SK-N-SH (cell line): ENCODE measurements at regions not wholly inside any gene's neighbourhood (a gene's known extent, or its start where the extent isn't known, plus 50 kb on each side); places are given as distances from the start of the nearest gene placed in this dataset.

Experiments
- CTCF ChIA-PET: fragments of 300-600, 350-600 bp; formaldehyde crosslinking; extraction: SDS; loops from one replicate; lab custom pipeline; 2021; lab: Yijun Ruan, JAX
- POLR2A ChIA-PET: fragments of 350-600 bp; sonication (Branson Sonifier 250); formaldehyde crosslinking; extraction: SDS; loops from one replicate; lab custom pipeline; 2020; ENCODE audit warnings: antibody characterized with exemption, inconsistent platforms; lab: Yijun Ruan, JAX
- DNase-seq: peaks from one replicate; pipeline ENCODE4 v3.0.0; 2012
- H2AFZ ChIP-seq: fragments of 200-600 bp; sonication (generic); 2 replicates; pipeline ENCODE4 v1.8.1; 2016; ENCODE audit warnings: antibody characterized with exemption, mild to moderate bottlenecking, low read depth
- H3F3A ChIP-seq: fragments of 200-600 bp; sonication (generic); replicated peaks from 2 replicates; pipeline ENCODE3; 2016; ENCODE audit warnings: antibody characterized with exemption, mild to moderate bottlenecking; ENCODE audit not compliant: insufficient read depth
- H3K27ac ChIP-seq, 2 experiments: fragments of 200-500 bp in 1 of 2; fragments of 200-600 bp in 1 of 2; sonication (Bioruptor generic) in 1 of 2; sonication (generic), shearing (Covaris generic) in 1 of 2; 2 replicates each; pipeline versions ENCODE4 v1.5.1 to v1.6.1; 2014 to 2016; ENCODE audit warnings: low read depth in 2 of 2, inconsistent platforms in 1 of 2, low read length in 1 of 2, mild to moderate bottlenecking in 1 of 2, mixed read lengths in 1 of 2
- H3K27me3 ChIP-seq: fragments of 200-600 bp; sonication (generic), shearing (Covaris generic); 2 replicates; pipeline ENCODE4 v1.6.1; 2016; ENCODE audit warnings: mixed run types; ENCODE audit not compliant: insufficient read depth
- H3K36me3 ChIP-seq, 2 experiments: fragments of 200-500 bp in 1 of 2; fragments of 200-600 bp in 1 of 2; sonication (Bioruptor generic) in 1 of 2; sonication (generic) in 1 of 2; replicated peaks in 1 of 2; 2 replicates each; pipeline versions ENCODE3 to v1.5.1; 2014 to 2016; ENCODE audit warnings: low read length in 1 of 2, mild to moderate bottlenecking in 1 of 2; ENCODE audit not compliant: insufficient read depth in 2 of 2, control insufficient read depth in 1 of 2
- H3K4me1 ChIP-seq, 2 experiments: fragments of 200-500 bp in 1 of 2; fragments of 200-600 bp in 1 of 2; sonication (Bioruptor generic) in 1 of 2; sonication (generic), shearing (Covaris generic) in 1 of 2; 2 replicates each; pipeline versions ENCODE4 v1.5.1 to v1.6.1; 2014 to 2016; ENCODE audit warnings: low read depth in 1 of 2, low read length in 1 of 2, mixed run types in 1 of 2; ENCODE audit not compliant: insufficient read depth in 2 of 2, control insufficient read depth in 1 of 2
- H3K4me2 ChIP-seq: fragments of 200-600 bp; sonication (generic), shearing (Covaris generic); 2 replicates; pipeline ENCODE4 v1.6.1; 2017; ENCODE audit warnings: mixed run types
- H3K4me3 ChIP-seq, 2 experiments: fragments of 200-500 bp in 1 of 2; fragments of 200-600 bp in 1 of 2; sonication (Bioruptor generic) in 1 of 2; sonication (generic), shearing (Covaris generic) in 1 of 2; 2 replicates each; pipeline versions ENCODE4 v1.5.1 to v1.8.1; 2014 to 2016; ENCODE audit warnings: low read depth in 2 of 2, inconsistent platforms in 1 of 2, low read length in 1 of 2, mild to moderate bottlenecking in 1 of 2, mixed read lengths in 1 of 2, moderate library complexity in 1 of 2
- H3K79me2 ChIP-seq: fragments of 200-600 bp; sonication (generic); 2 replicates; pipeline ENCODE4 v1.8.1; 2017; ENCODE audit warnings: mild to moderate bottlenecking; ENCODE audit not compliant: insufficient read depth
- H3K9ac ChIP-seq: fragments of 200-600 bp; sonication (generic); 2 replicates; pipeline ENCODE4 v1.6.1; 2017; ENCODE audit warnings: mixed run types
- H3K9me2 ChIP-seq: fragments of 200-600 bp; sonication (generic); 2 replicates; pipeline ENCODE4 v1.6.1; 2017; ENCODE audit warnings: mixed run types
- H3K9me3 ChIP-seq: fragments of 200-600 bp; sonication (generic); 2 replicates; pipeline ENCODE4 v1.6.1; 2017; ENCODE audit warnings: mixed run types, mild to moderate bottlenecking, moderate library complexity
- H4K20me1 ChIP-seq: fragments of 200-600 bp; sonication (generic); 2 replicates; pipeline ENCODE4 v1.6.1; 2017; ENCODE audit warnings: mild to moderate bottlenecking, mixed run types; ENCODE audit not compliant: insufficient read depth
- CHD2 ChIP-seq: fragments of 150-350 bp; IDR thresholded peaks from 2 replicates; pipeline ENCODE4 v1.6.1; 2018; ENCODE audit warnings: low read length; ENCODE audit not compliant: partially characterized antibody
- ELF1 ChIP-seq: IDR thresholded peaks from 2 replicates; pipeline ENCODE4 v1.4.0; 2012
- FOXJ3 ChIP-seq: sonication (generic); formaldehyde crosslinking; IDR thresholded peaks from 2 replicates; pipeline ENCODE4 v1.5.1; 2020; ENCODE audit warnings: mild to moderate bottlenecking, missing genetic modification reagents
- FOXM1 ChIP-seq: IDR thresholded peaks from 2 replicates; pipeline ENCODE4 v1.4.0; 2012; ENCODE audit warnings: low read depth, mild to moderate bottlenecking
- GATA2 ChIP-seq: sonication (generic); formaldehyde crosslinking; IDR thresholded peaks from 2 replicates; pipeline ENCODE4 v1.5.0; 2020; ENCODE audit warnings: mild to moderate bottlenecking, missing genetic modification reagents
- JUND ChIP-seq: IDR thresholded peaks from 2 replicates; pipeline ENCODE4 v1.4.0; 2012
- MEF2A ChIP-seq: IDR thresholded peaks from 2 replicates; pipeline ENCODE4 v1.4.0; 2012; ENCODE audit warnings: low read depth, borderline replicate concordance
- MXI1 ChIP-seq: IDR thresholded peaks from 2 replicates; pipeline ENCODE4 v1.6.1; 2012; ENCODE audit warnings: mild to moderate bottlenecking, low read depth, low read length, improper control_type of control experiment
- NFIC ChIP-seq: IDR thresholded peaks from 2 replicates; pipeline ENCODE4 v1.4.0; 2012; ENCODE audit warnings: borderline replicate concordance
- PBX3 ChIP-seq: IDR thresholded peaks from 2 replicates; pipeline ENCODE4; 2012
- POLR2AphosphoS5 ChIP-seq: IDR thresholded peaks from 2 replicates; pipeline ENCODE4 v1.6.1; 2012; ENCODE audit warnings: low read depth, low read length
- RAD21 ChIP-seq: IDR thresholded peaks from 2 replicates; pipeline ENCODE4 v1.6.1; 2012; ENCODE audit warnings: mild to moderate bottlenecking, low read length
- RCOR1 ChIP-seq: fragments of 150-350 bp; IDR thresholded peaks from 2 replicates; pipeline ENCODE4 v1.6.1; 2017; ENCODE audit warnings: antibody characterized with exemption, low read length
- RFX5 ChIP-seq: IDR thresholded peaks from 2 replicates; pipeline ENCODE4 v1.6.1; 2012; ENCODE audit warnings: mild to moderate bottlenecking, improper control_type of control experiment, low read length
- SIN3A ChIP-seq: IDR thresholded peaks from 2 replicates; pipeline ENCODE4 v1.6.1; 2012; ENCODE audit warnings: low read depth, mild to moderate bottlenecking, low read length, moderate library complexity, borderline replicate concordance
- TAF1 ChIP-seq: IDR thresholded peaks from 2 replicates; pipeline ENCODE4 v1.6.1; 2012; ENCODE audit warnings: low read depth, mild to moderate bottlenecking, low read length, moderate library complexity, borderline replicate concordance
- TEAD4 ChIP-seq: IDR thresholded peaks from 2 replicates; pipeline ENCODE4 v1.4.0; 2012; ENCODE audit warnings: mild to moderate bottlenecking, borderline replicate concordance; ENCODE audit not compliant: insufficient read depth
- ZBTB33 ChIP-seq: IDR thresholded peaks from 2 replicates; pipeline ENCODE4 v1.4.0; 2012; ENCODE audit warnings: low read depth, borderline replicate concordance
- WGBS: methylation state at CpG from one replicate; pipeline ENCODE4 v1.1.6; 2017; ENCODE audit warnings: low lambda C conversion rate; 5-methylcytosine and 5-hydroxymethylcytosine counted together
- TF ChIP-seq, protein P1 (sequence below): IDR thresholded peaks from 2 replicates; pipeline ENCODE4 v1.4.0; 2012; ENCODE audit warnings: low read depth, borderline replicate concordance
- TF ChIP-seq, protein P2 (sequence below): fragments of 150-350 bp; IDR thresholded peaks from 2 replicates; pipeline ENCODE4 v1.6.1; 2016; ENCODE audit warnings: mild to moderate bottlenecking, low read depth, low read length

DNA sequence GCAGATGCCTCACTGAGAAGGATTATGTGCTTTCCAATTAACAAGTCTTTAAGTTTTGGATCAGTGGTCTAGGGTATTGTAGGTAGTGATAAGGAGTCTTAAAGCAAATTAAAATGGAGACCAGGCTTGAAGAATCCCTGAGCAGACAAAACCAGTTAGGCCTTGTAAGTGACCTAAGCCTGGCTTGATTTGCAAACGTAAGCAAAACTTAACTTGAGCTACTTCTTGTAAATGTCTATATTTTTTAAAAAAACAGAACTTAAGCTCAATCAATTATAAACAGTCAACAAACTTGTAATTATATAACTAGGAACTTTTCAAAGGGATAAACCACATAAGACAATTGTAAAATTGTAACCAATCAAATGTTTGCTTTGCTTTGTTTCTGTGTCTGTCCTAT is 72.7 kb upstream of the NALF2 start:
- POLR2A ChIA-PET = no interaction called here
- Histone ChIP-seq H3K4me1 (no peaks in the 10 kb centered on the region), H3K4me2 (no peak overlapping the region), H3K9me2 (no peaks in the 10 kb centered on the region), H3K9me3 (no peaks in the 10 kb centered on the region), H3K79me2 (no peaks in the 10 kb centered on the region), H2AFZ (no peak overlapping the region), H3K27me3 (peaks cover 24% of the 10 kb centered on the region; the same call in 1 of the 2 replicates), H3F3A (no peaks in the 10 kb centered on the region), H3K4me3 (no peak overlapping the region), H3K9ac (no peak overlapping the region), H4K20me1 (no peaks in the 10 kb centered on the region), H3K27ac (no peak overlapping the region), H3K36me3 (no peaks in the 10 kb centered on the region)
- DNase-seq = no peak
- WGBS = 3% methylated on average over 1 of the region's 1 CpG
- TF ChIP-seq GATA2 (CRISPR knock-in tag) (no peak), TEAD4 (no peak), MEF2A (no peak), RFX5 (no peak), PBX3 (no peak), NFIC (no peak), TAF1 (no peak), RAD21 (no peak), POLR2AphosphoS5 (no peak), ELF1 (no peak), FOXM1 (no peak), JUND (no peak)
- TF ChIP-seq, protein P1, sequence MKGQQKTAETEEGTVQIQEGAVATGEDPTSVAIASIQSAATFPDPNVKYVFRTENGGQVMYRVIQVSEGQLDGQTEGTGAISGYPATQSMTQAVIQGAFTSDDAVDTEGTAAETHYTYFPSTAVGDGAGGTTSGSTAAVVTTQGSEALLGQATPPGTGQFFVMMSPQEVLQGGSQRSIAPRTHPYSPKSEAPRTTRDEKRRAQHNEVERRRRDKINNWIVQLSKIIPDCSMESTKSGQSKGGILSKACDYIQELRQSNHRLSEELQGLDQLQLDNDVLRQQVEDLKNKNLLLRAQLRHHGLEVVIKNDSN = no peak
- TF ChIP-seq, protein P2, sequence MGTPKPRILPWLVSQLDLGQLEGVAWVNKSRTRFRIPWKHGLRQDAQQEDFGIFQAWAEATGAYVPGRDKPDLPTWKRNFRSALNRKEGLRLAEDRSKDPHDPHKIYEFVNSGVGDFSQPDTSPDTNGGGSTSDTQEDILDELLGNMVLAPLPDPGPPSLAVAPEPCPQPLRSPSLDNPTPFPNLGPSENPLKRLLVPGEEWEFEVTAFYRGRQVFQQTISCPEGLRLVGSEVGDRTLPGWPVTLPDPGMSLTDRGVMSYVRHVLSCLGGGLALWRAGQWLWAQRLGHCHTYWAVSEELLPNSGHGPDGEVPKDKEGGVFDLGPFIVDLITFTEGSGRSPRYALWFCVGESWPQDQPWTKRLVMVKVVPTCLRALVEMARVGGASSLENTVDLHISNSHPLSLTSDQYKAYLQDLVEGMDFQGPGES = no peak
- CTCF ChIA-PET = no interaction called here

DNA sequence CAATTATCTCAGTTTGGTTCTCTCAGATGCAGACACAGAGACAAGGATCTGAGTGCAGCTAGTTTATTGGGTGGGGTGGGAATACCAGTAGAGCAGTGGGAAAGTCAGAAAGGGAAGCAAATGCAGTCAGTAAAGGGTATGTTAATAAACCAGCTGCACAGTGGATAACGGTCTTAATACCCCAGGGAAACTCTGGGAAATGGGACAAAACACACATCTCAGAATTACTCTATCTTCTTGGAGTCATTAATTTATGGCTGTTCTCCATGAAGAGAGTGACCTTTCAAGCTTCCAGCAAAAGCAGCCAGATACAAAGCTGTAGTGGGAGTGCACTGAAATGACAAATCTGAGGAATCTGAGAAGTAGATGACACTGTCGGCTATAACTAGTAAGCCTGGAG is 73.3 kb upstream of the NALF2 start:
- Histone ChIP-seq H3K9me3 (no peaks in the 10 kb centered on the region), H3K9ac (no peak overlapping the region), H2AFZ (no peak overlapping the region), H3K27me3 (peaks cover 24% of the 10 kb centered on the region; the same call in 1 of the 2 replicates), H3K4me3 (no peak overlapping the region), H3K79me2 (no peaks in the 10 kb centered on the region), H3K9me2 (no peaks in the 10 kb centered on the region), H3K36me3 (no peaks in the 10 kb centered on the region), H3K4me1 (no peaks in the 10 kb centered on the region), H3K27ac (no peak overlapping the region), H3F3A (no peaks in the 10 kb centered on the region), H3K4me2 (no peak overlapping the region), H4K20me1 (no peaks in the 10 kb centered on the region)
- CTCF ChIA-PET = no interaction called here
- 10% methylated on average over 2 of the region's 2 CpGs for WGBS
- POLR2A ChIA-PET = no interaction called here
- no peak for DNase-seq
- TF ChIP-seq CHD2 = no peak
- TF ChIP-seq POLR2AphosphoS5 = no peak
- no peak for TF ChIP-seq SIN3A
- TF ChIP-seq ZBTB33 = no peak
- TF ChIP-seq FOXJ3 = no peak
- no peak for TF ChIP-seq TEAD4
- no peak for TF ChIP-seq RCOR1
- TF ChIP-seq, protein P2 = no peak
- TF ChIP-seq MXI1 = no peak
